OCI-LY1 (cell line): ENCODE measurements at regions not wholly inside any gene's neighbourhood (a gene's known extent, or its start where the extent isn't known, plus 50 kb on each side); places are given as distances from the start of the nearest gene placed in this dataset.

Experiments
- EZH2 ChIP-seq: fragments of 200-600 bp; sonication (generic), shearing (Covaris generic); IDR thresholded peaks from 2 replicates; pipeline ENCODE4 v1.8.0; 2017; ENCODE audit warnings: borderline replicate concordance, mixed run types, mild to moderate bottlenecking, antibody characterized with exemption, low read length, moderate library complexity, mixed read lengths
- TF ChIP-seq, protein P1 (sequence below): fragments of 200-600 bp; sonication (generic), shearing (Covaris generic); IDR thresholded peaks from 2 replicates; pipeline ENCODE4 v1.5.1; 2017; ENCODE audit warnings: mild to moderate bottlenecking, antibody characterized with exemption, low read length, moderate library complexity, mixed read lengths

DNA sequence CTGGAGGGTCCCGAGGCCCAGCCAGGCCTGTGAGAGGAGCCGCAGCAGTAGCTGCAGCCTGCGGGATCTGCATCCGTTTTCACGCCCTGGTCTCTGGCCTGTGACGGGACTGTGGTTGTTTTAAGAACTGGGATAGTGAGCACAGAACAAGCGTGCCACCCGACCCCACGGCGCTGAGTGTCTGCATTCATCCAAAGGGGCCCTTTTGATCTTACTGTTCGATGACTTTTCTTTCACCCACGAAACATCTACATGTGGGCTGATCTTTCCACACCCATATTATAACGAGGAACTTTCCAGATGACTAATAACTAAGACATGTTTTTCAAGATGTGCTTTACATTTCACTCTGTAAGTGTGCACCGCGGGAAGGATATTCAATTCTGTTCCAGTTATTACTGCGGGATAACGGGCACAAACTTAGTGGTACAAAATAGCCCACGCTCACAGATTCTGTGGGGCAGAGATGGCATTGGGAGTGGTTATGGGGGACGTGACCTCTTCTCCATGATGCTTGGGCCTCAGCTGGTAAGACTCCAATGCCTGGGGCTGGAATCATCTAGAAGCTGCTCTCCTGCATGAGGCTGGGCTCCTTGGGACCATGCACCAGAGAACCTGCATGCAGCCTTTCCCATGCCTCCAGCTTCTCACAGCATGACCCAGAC lies 165.0 kb downstream of the SYK start:
- TF ChIP-seq, protein P1, sequence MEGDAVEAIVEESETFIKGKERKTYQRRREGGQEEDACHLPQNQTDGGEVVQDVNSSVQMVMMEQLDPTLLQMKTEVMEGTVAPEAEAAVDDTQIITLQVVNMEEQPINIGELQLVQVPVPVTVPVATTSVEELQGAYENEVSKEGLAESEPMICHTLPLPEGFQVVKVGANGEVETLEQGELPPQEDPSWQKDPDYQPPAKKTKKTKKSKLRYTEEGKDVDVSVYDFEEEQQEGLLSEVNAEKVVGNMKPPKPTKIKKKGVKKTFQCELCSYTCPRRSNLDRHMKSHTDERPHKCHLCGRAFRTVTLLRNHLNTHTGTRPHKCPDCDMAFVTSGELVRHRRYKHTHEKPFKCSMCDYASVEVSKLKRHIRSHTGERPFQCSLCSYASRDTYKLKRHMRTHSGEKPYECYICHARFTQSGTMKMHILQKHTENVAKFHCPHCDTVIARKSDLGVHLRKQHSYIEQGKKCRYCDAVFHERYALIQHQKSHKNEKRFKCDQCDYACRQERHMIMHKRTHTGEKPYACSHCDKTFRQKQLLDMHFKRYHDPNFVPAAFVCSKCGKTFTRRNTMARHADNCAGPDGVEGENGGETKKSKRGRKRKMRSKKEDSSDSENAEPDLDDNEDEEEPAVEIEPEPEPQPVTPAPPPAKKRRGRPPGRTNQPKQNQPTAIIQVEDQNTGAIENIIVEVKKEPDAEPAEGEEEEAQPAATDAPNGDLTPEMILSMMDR, result no peak
- TF ChIP-seq EZH2, result no peak
